ENCODE measurements at regions not wholly inside any gene's neighbourhood (a gene's known extent, or its start where the extent isn't known, plus 50 kb on each side); places are given as distances from the start of the nearest gene placed in this dataset.

DNA sequence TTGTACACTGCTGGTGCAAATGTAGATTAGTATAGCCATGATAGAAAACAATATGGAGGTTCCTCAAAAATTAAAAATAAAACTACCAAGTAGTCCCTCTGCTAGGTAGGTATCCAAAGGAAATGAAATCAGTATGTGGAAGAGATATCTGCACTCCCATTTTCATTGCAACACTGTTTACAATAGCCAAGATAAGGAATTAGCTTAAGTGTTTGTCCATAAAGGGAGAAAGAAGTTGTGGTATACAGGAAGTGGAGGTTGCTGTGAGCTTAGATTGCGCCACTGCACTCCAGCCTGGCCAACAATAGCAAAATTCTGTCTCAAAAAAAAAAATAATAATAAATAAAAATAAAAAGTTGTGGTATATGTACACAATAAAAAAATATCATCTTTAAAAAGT is 325.0 kb upstream of the EMCN start:
- Histone ChIP-seq H3K4me3 (no peak overlapping the region), H3K27ac (replicated peaks in 1 of 4) (no peak overlapping the region), H3K36me3 (no peaks in the 10 kb centered on the region), H3K9me3 (no peaks in the 10 kb centered on the region), H3K4me1 (no peaks in the 10 kb centered on the region), H3K27me3 (no peaks in the 10 kb centered on the region)
- no peak for TF ChIP-seq EP300 (IDR thresholded peaks at IDR 0.05)
- no peak for TF ChIP-seq POLR2A (IDR thresholded peaks at IDR 0.05; ENCODE audit: low read depth)
- no peak for TF ChIP-seq POLR2AphosphoS5 (IDR thresholded peaks at IDR 0.05)
- TF ChIP-seq, protein P1, sequence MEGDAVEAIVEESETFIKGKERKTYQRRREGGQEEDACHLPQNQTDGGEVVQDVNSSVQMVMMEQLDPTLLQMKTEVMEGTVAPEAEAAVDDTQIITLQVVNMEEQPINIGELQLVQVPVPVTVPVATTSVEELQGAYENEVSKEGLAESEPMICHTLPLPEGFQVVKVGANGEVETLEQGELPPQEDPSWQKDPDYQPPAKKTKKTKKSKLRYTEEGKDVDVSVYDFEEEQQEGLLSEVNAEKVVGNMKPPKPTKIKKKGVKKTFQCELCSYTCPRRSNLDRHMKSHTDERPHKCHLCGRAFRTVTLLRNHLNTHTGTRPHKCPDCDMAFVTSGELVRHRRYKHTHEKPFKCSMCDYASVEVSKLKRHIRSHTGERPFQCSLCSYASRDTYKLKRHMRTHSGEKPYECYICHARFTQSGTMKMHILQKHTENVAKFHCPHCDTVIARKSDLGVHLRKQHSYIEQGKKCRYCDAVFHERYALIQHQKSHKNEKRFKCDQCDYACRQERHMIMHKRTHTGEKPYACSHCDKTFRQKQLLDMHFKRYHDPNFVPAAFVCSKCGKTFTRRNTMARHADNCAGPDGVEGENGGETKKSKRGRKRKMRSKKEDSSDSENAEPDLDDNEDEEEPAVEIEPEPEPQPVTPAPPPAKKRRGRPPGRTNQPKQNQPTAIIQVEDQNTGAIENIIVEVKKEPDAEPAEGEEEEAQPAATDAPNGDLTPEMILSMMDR (IDR thresholded peaks at IDR 0.05) = no peak
- DNase-seq (ENCODE audit: extremely low spot score) = no peak
- WGBS = 100% methylated on average over 1 of the region's 1 CpG
- intact Hi-C loops (cut with DNase I) = no loop called here

DNA sequence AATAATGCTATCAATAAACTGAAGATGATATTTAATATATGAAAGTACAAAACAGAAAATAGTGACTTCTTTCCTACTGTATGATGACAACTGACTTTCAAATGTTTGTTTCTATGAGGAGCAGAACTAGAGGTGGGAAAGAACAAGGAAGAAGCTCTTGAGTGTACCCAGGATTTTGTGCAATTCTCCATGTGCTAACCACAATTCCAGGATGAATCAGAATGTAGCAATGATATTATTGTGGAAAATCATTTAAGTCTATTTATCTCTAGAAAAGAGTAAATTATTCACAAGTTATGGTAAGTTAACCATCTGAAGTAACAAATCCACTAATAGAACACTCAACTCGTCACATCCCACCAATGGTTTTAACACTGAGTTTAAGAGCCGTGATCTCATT is 324.1 kb upstream of the EMCN start:
- no peak overlapping the region for H3K4me3 ChIP-seq
- no peaks in the 10 kb centered on the region for H3K9me3 ChIP-seq
- 95% methylated on average over 2 of the region's 2 CpGs for WGBS
- H3K27ac ChIP-seq (replicated peaks in 1 of 4) = no peak overlapping the region
- no peaks in the 10 kb centered on the region for H3K4me1 ChIP-seq
- intact Hi-C loops (cut with DNase I) = no loop called here
- H3K36me3 ChIP-seq = no peaks in the 10 kb centered on the region
- TF ChIP-seq POLR2A (IDR thresholded peaks at IDR 0.05; ENCODE audit: low read depth) (no peak), EP300 (IDR thresholded peaks at IDR 0.05) (no peak), POLR2AphosphoS5 (IDR thresholded peaks at IDR 0.05) (no peak)
- TF ChIP-seq, protein P1 (IDR thresholded peaks at IDR 0.05) = no peak
- no peaks in the 10 kb centered on the region for H3K27me3 ChIP-seq
- no peak for DNase-seq (ENCODE audit: extremely low spot score)

DNA sequence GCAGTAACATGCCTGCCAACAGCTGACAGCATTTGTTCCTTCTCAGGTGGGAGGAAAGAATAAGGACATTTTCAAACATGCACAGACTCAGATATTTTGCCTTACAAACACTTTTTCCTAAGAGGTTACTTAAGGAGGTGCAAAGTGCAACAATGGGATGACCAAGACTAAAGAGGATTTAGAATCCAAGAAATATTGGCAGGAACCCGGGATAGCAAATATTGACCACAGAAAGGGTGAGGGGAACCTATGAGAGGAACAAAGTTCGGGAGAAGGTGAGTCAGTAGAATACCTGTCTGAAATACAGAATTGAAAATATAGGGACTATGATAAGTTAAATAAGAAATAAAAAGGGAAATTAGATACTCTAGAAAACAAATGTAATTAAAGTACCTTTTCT is 321.9 kb upstream of the EMCN start:
- no peaks in the 10 kb centered on the region for H3K27me3 ChIP-seq
- no peak overlapping the region for H3K4me3 ChIP-seq
- no peak for DNase-seq (ENCODE audit: extremely low spot score)
- intact Hi-C loops (cut with DNase I) = no loop called here
- no peaks in the 10 kb centered on the region for H3K4me1 ChIP-seq
- TF ChIP-seq EP300 (IDR thresholded peaks at IDR 0.05) (no peak), POLR2AphosphoS5 (IDR thresholded peaks at IDR 0.05) (no peak), POLR2A (IDR thresholded peaks at IDR 0.05; ENCODE audit: low read depth) (no peak)
- TF ChIP-seq, protein P1 (IDR thresholded peaks at IDR 0.05) = no peak
- no peaks in the 10 kb centered on the region for H3K36me3 ChIP-seq
- no peak overlapping the region for H3K27ac ChIP-seq (replicated peaks in 1 of 4)
- H3K9me3 ChIP-seq = no peaks in the 10 kb centered on the region
- 94% methylated on average over 2 of the region's 2 CpGs for WGBS

DNA sequence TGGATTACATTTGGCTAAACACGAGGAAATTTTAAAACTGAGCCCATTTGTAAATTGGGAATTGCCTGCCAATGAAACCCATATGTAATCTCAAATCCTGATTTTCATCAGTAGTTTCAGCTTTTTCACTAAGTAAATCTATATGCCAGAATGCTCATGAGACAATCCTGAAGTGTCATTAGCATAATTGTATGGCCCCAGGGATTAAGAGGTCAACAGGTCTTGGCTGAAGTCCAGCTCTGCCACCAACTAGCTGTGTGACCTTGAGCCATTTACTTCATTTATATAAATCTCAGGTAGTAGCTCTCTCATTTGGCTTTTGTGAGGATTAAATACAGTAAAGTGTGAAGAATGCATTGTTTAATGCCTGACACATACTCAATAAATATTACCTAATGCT is 320.5 kb upstream of the EMCN start:
- Histone ChIP-seq H3K9me3 (no peaks in the 10 kb centered on the region), H3K4me3 (no peak overlapping the region), H3K4me1 (peaks cover 0 to 6% (median 2%) of the 10 kb centered on the region in 4 donors), H3K27ac (replicated peaks in 1 of 4) (no peak overlapping the region), H3K27me3 (no peaks in the 10 kb centered on the region), H3K36me3 (no peaks in the 10 kb centered on the region)
- intact Hi-C loops (cut with DNase I) = no loop called here
- no peak for DNase-seq (ENCODE audit: extremely low spot score)
- TF ChIP-seq, protein P1 (IDR thresholded peaks at IDR 0.05) = no peak
- no peak for TF ChIP-seq EP300 (IDR thresholded peaks at IDR 0.05)
- no peak for TF ChIP-seq POLR2A (IDR thresholded peaks at IDR 0.05; ENCODE audit: low read depth)
- 69% methylated on average over 1 of the region's 1 CpG for WGBS

DNA sequence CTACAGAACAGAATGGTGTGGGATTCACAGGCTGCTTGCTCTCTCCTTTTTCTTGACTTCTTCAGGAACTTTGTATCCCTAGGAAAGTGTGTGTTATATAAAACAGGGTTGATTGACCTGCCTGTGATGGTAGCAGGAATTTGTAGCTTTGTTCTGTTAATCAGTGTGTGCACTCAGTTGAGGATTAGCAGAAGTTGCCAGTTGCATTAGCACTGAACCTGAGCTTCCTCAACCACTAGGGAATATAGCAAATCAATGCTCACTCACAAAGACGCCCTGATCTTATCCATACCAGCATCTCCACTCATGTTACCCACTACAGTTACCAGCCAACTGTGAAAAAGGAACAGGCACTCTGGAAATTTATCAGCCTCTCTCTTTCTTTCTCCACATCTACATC is 319.1 kb upstream of the EMCN start:
- no peak overlapping the region for H3K4me3 ChIP-seq
- peaks cover 0 to 6% (median 2%) of the 10 kb centered on the region in 4 donors for H3K4me1 ChIP-seq
- H3K36me3 ChIP-seq = no peaks in the 10 kb centered on the region
- DNase-seq (ENCODE audit: extremely low spot score) = no peak
- H3K27ac ChIP-seq (replicated peaks in 1 of 4) = no peak overlapping the region
- no peak for TF ChIP-seq POLR2A (IDR thresholded peaks at IDR 0.05; ENCODE audit: low read depth)
- TF ChIP-seq, protein P1 (IDR thresholded peaks at IDR 0.05) = no peak
- no peak for TF ChIP-seq EP300 (IDR thresholded peaks at IDR 0.05)
- TF ChIP-seq POLR2AphosphoS5 (IDR thresholded peaks at IDR 0.05) = no peak
- no peaks in the 10 kb centered on the region for H3K27me3 ChIP-seq
- 80% methylated on average over 1 of the region's 1 CpG for WGBS
- intact Hi-C loops (cut with DNase I) = no loop called here
- H3K9me3 ChIP-seq = peaks cover 0 to 3% (median 0%) of the 10 kb centered on the region in 4 donors

All from esophagus muscularis mucosa (tissue), 4 donors.